ENCODE measurements at regions not wholly inside any gene's neighbourhood (a gene's known extent, or its start where the extent isn't known, plus 50 kb on each side); places are given as distances from the start of the nearest gene placed in this dataset.

DNA sequence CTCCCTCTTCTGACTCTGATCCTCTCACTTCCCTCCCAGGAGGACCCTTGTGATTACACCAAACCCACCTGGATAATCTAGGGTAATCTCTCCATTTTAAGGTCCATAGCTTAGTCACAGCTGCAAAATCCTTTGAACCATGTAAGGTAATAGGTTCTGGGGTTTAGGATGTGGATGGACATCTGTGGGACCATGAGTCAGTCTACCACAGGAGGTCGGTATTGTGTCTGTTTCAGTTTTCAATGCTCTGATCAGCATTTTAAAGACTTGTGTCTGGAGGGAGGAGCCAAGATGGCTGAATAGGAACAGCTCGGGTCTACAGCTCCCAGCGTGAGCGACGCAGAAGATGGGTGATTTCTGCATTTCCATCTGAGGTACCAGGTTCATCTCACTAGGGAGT lies 112.6 kb downstream of the CAVIN4 start (continued):
- TF ChIP-seq, protein P1, sequence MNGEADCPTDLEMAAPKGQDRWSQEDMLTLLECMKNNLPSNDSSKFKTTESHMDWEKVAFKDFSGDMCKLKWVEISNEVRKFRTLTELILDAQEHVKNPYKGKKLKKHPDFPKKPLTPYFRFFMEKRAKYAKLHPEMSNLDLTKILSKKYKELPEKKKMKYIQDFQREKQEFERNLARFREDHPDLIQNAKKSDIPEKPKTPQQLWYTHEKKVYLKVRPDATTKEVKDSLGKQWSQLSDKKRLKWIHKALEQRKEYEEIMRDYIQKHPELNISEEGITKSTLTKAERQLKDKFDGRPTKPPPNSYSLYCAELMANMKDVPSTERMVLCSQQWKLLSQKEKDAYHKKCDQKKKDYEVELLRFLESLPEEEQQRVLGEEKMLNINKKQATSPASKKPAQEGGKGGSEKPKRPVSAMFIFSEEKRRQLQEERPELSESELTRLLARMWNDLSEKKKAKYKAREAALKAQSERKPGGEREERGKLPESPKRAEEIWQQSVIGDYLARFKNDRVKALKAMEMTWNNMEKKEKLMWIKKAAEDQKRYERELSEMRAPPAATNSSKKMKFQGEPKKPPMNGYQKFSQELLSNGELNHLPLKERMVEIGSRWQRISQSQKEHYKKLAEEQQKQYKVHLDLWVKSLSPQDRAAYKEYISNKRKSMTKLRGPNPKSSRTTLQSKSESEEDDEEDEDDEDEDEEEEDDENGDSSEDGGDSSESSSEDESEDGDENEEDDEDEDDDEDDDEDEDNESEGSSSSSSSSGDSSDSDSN (CRISPR knock-in tag; IDR thresholded peaks at IDR 0.05): no peak
- TF ChIP-seq HES4 (CRISPR knock-in tag; IDR thresholded peaks at IDR 0.05; ENCODE audit: borderline replicate concordance) (no peak), NCOA2 (CRISPR knock-in tag; IDR thresholded peaks at IDR 0.05) (no peak), ZBTB43 (CRISPR knock-in tag; conservative IDR thresholded peaks at IDR 0.05) (no peak), ZNF33B (CRISPR knock-in tag; IDR thresholded peaks at IDR 0.05) (no peak), HNRNPUL1 (IDR thresholded peaks at IDR 0.05; ENCODE audit: low read depth, low read length) (no peak), CHD4 (IDR thresholded peaks at IDR 0.05; ENCODE audit: borderline replicate concordance, low read length) (no peak)

- no TSS peak for BruUV-seq (replicated peaks)
- ChIA-PET POLR2A (no interaction called here), CTCF (ENCODE audit: low intra/inter-chr PET ratio, low total read pairs) (no interaction called here)
- FAIRE-seq (no peak), DNase-seq (ENCODE audit: low spot score) (no peak), ATAC-seq (no peak)
- Histone ChIP-seq H3K9ac (ENCODE audit: insufficient read depth, low read depth, low read length) (no peak overlapping the region), H4K20me1 (ENCODE audit: insufficient read depth, low read length) (no peaks in the 10 kb centered on the region), H3K4me3 (replicated peaks in 1 of 3; ENCODE audit: insufficient read depth in 1 of 3, low read depth in 2 of 3, low read length in 3 of 3) (no peak overlapping the region), H3K27ac (ENCODE audit: extremely low read length, insufficient read depth, low read length) (no peak overlapping the region), H3K4me2 (ENCODE audit: low read depth, low read length) (no peak overlapping the region), H2AFZ (ENCODE audit: low read length) (no peak overlapping the region), H3K27me3 (ENCODE audit: control insufficient read depth in 1 of 2, insufficient read depth in 2 of 2, low read length in 2 of 2) (no peaks in the 10 kb centered on the region), H3K79me2 (ENCODE audit: insufficient read depth, low read length) (no peaks in the 10 kb centered on the region), H3K36me3 (replicated peaks in 1 of 2; ENCODE audit: control insufficient read depth in 1 of 2, insufficient read depth in 2 of 2, low read length in 2 of 2) (no peaks in the 10 kb centered on the region), H3K4me1 (ENCODE audit: insufficient read depth, low read length) (peaks cover 11% of the 10 kb centered on the region; the same call in 1 of the 2 replicates), H3K9me3 (ENCODE audit: low read length) (no peaks in the 10 kb centered on the region)
- intact Hi-C loops (cut with micrococcal nuclease; ENCODE audit: unreplicated experiment): no loop called here
- in situ Hi-C loops (cut with HindIII; ENCODE audit: extremely low pct_ligation_motif_present, low pct_unique_long_range_greater_than_20kb): no loop called here
- TF ChIP-seq MAFK (conservative IDR thresholded peaks at IDR 0.05 in 1 of 2, IDR thresholded peaks at IDR 0.05 in 1 of 2; ENCODE audit: low read length in 2 of 2): peak; percentile 14 to 45; a peak in 2 of 4 replicates
- TF ChIP-seq ZFP36L2 (CRISPR knock-in tag; IDR thresholded peaks at IDR 0.05): no peak
- 51% methylated on average over 1 of the region's 1 CpG for WGBS (ENCODE audit: low lambda C conversion rate)
Observed at GRCh38 chr9:100697339-100697738, 119.5 kb downstream of the CAVIN4 start.

Measured in HepG2 (cell line).